ENCODE measurements at regions not wholly inside any gene's neighbourhood (a gene's known extent, or its start where the extent isn't known, plus 50 kb on each side); places are given as distances from the start of the nearest gene placed in this dataset.

DNA sequence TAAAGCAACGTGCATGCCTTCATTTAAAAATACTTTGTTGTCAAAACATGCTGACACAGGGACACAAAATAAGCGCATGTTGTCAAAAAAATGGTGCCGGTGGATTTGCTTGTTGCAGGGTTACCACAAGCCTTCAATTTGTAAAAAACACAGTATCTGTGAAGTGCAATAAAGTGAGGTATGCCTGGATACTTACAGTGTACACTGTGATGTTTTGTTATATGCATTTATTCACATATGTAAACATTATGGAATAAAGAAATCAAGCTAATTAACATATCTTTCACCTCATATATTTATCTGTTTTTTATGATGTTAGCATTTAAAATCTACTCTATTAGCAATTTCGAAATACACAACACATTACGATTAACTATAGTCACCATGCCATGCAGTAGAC is 202.6 kb upstream of the FZD8 start:
- no peak overlapping the region for H3K4me3 ChIP-seq (ENCODE audit: extremely low read depth in 1 of 4, insufficient read depth in 2 of 4, low read depth in 3 of 4, low read length in 4 of 4)
- no peaks in the 10 kb centered on the region for H3K23me2 ChIP-seq (ENCODE audit: low read depth, low read length)
- ChIA-PET POLR2A (ENCODE audit: partially characterized antibody) (no interaction called here), CTCF (ENCODE audit: partially characterized antibody) (interaction anchor here (2.5 kb wide), 1 partner anchor 23 kb away, joined by 8 read pairs; no protein-coding TSS in a partner anchor)
- H2BK120ac ChIP-seq (replicated peaks; ENCODE audit: low read depth, low read length): no peak overlapping the region
- no peak for TF ChIP-seq RFX5 (IDR thresholded peaks at IDR 0.05; ENCODE audit: borderline replicate concordance, low read depth, low read length)
- no peak for TF ChIP-seq KDM4A (IDR thresholded peaks at IDR 0.05; ENCODE audit: low read depth, low read length, severe bottlenecking)
- TF ChIP-seq USF2 (IDR thresholded peaks at IDR 0.05; ENCODE audit: low read length): no peak
- TF ChIP-seq SP1 (IDR thresholded peaks at IDR 0.05; ENCODE audit: low read depth, low read length): no peak
- no peak for TF ChIP-seq TAF1 (IDR thresholded peaks at IDR 0.05; ENCODE audit: low read depth, low read length)
- no peak for TF ChIP-seq GTF2F1 (IDR thresholded peaks at IDR 0.05; ENCODE audit: borderline replicate concordance, low read depth, low read length)
- TF ChIP-seq CREB1 (IDR thresholded peaks at IDR 0.05): no peak
- TF ChIP-seq SRF (IDR thresholded peaks at IDR 0.05; ENCODE audit: low read depth, low read length): no peak
- TF ChIP-seq SUZ12 (IDR thresholded peaks at IDR 0.05; ENCODE audit: low read length): no peak
- H2AK5ac ChIP-seq (ENCODE audit: low read depth, low read length): no peak overlapping the region
- no peak overlapping the region for H3K4ac ChIP-seq (replicated peaks; ENCODE audit: insufficient read length, low read depth, low read length)
- no peak overlapping the region for H2BK5ac ChIP-seq (ENCODE audit: low read depth, low read length)
- H2BK12ac ChIP-seq (ENCODE audit: low read depth, low read length): no peak overlapping the region
- H3K9me3 ChIP-seq (ENCODE audit: insufficient read depth in 2 of 2, low read depth in 1 of 2, low read length in 1 of 2): peaks cover 6 to 9% of the 10 kb centered on the region in 2 experiments; a peak in 1 of 4 replicates
- H3K36me3 ChIP-seq (ENCODE audit: control insufficient read depth in 2 of 4, insufficient read depth in 4 of 4, low read length in 3 of 4): no peaks in the 10 kb centered on the region
- H3K9ac ChIP-seq (replicated peaks in 1 of 4; ENCODE audit: extremely low read depth in 1 of 4, low read depth in 3 of 4, low read length in 3 of 4): no peak overlapping the region
- H3K14ac ChIP-seq (ENCODE audit: insufficient read length): no peak overlapping the region
- H3K79me2 ChIP-seq (ENCODE audit: control insufficient read depth in 1 of 2, insufficient read depth in 2 of 2, low read length in 2 of 2): no peaks in the 10 kb centered on the region
- no peak overlapping the region for H2BK15ac ChIP-seq (ENCODE audit: low read length)
- H3K4me1 ChIP-seq (replicated peaks in 1 of 4; ENCODE audit: control insufficient read depth in 3 of 4, insufficient read depth in 4 of 4, low read length in 3 of 4): peaks cover 3 to 14% (median 8%) of the 10 kb centered on the region in 4 experiments; a peak in 6 of 7 replicates
- H4K20me1 ChIP-seq (replicated peaks in 1 of 2; ENCODE audit: control insufficient read depth in 1 of 2, insufficient read depth in 2 of 2, low read length in 2 of 2): no peaks in the 10 kb centered on the region
- no peak overlapping the region for H4K8ac ChIP-seq (ENCODE audit: extremely low read depth, insufficient read depth, low read length)
- H3K4me2 ChIP-seq (ENCODE audit: insufficient read depth in 1 of 2, low read depth in 2 of 2, low read length in 2 of 2): no peak overlapping the region
- H2AFZ ChIP-seq (ENCODE audit: low read length): no peak overlapping the region
- no peak overlapping the region for H4K5ac ChIP-seq (ENCODE audit: insufficient read length, low read depth, low read length)
- H4K91ac ChIP-seq (replicated peaks; ENCODE audit: insufficient read length, low read length): no peak overlapping the region
- no peak overlapping the region for H3K27ac ChIP-seq (ENCODE audit: low read depth, low read length)
- H3K18ac ChIP-seq (ENCODE audit: extremely low read depth, low read length): no peak overlapping the region
- no peak overlapping the region for H2BK20ac ChIP-seq (ENCODE audit: low read length)
- H3K23ac ChIP-seq (ENCODE audit: insufficient read length): no peak overlapping the region
- H3K56ac ChIP-seq (replicated peaks; ENCODE audit: insufficient read length, low read depth, low read length): no peak overlapping the region
- WGBS, 2 experiments (ENCODE audit: extremely low coverage in 1 of 2, insufficient coverage in 1 of 2, insufficient read length in 1 of 2, insufficient replicate concordance in 2 of 2, low coverage in 1 of 2, low lambda C conversion rate in 2 of 2, missing lambda C conversion rate in 1 of 2): 85% methylated on average over 5 of the region's 5 CpGs; no CpG with 5 or more reads in 1 of the 2 experiments
- H3K79me1 ChIP-seq (ENCODE audit: low read depth, low read length): no peaks in the 10 kb centered on the region
- no peak for DNase-seq (ENCODE audit: low read depth in 1 of 2, low spot score in 2 of 2)
- no peak for FAIRE-seq
- H3K27me3 ChIP-seq (replicated peaks in 1 of 4; ENCODE audit: control insufficient read depth in 3 of 4, extremely low read depth in 1 of 4, insufficient read depth in 3 of 4, low read length in 3 of 4): no peaks in the 10 kb centered on the region
